ENCODE measurements at regions not wholly inside any gene's neighbourhood (a gene's known extent, or its start where the extent isn't known, plus 50 kb on each side); places are given as distances from the start of the nearest gene placed in this dataset.
A peak's percentile ranks its signal among the peaks of the same experiment; 100 is the strongest.

GRCh38 chr4:37502070-37502469 is 184.1 kb downstream of the RELL1 start:
- no peak for DNase-seq

More at GRCh38 chr4:37502070-37502469, 184.1 kb downstream of the RELL1 start:
- H4K91ac ChIP-seq (ENCODE audit: low read length), result peak overlapping the region; percentile 8
- no peak overlapping the region for H2BK120ac ChIP-seq (ENCODE audit: low read depth, low read length)
- no peak overlapping the region for H2BK12ac ChIP-seq (ENCODE audit: low read length in 2 of 2)
- H4K8ac ChIP-seq (ENCODE audit: low read length), result no peak overlapping the region
- no peaks in the 10 kb centered on the region for H3K9me3 ChIP-seq (ENCODE audit: control insufficient read depth, low read length)
- H3K4ac ChIP-seq (ENCODE audit: low read depth in 1 of 2, low read length in 2 of 2), result no peak overlapping the region
- no peak overlapping the region for H3K4me3 ChIP-seq (ENCODE audit: insufficient read depth in 1 of 2, low read depth in 1 of 2, low read length in 2 of 2)
- WGBS, result 89% methylated on average over 8 of the region's 8 CpGs
- H2AFZ ChIP-seq (ENCODE audit: low read depth, low read length), result no peak overlapping the region
- no peak overlapping the region for H3K18ac ChIP-seq (ENCODE audit: low read depth in 1 of 2, low read length in 2 of 2)
- H3K36me3 ChIP-seq (ENCODE audit: control insufficient read depth in 1 of 2, insufficient read depth in 2 of 2, low read depth in 1 of 2, low read length in 2 of 2), result no peaks in the 10 kb centered on the region
- no peaks in the 10 kb centered on the region for H3K27me3 ChIP-seq (ENCODE audit: control insufficient read depth in 1 of 2, insufficient read depth in 1 of 2, low read length in 2 of 2)
- H3K9ac ChIP-seq (ENCODE audit: low read length), result no peak overlapping the region
- no peak overlapping the region for H3K27ac ChIP-seq (ENCODE audit: low read length, poor library complexity, severe bottlenecking)
- no peak overlapping the region for H3K14ac ChIP-seq (ENCODE audit: low read length in 2 of 2)
- no peak overlapping the region for H3K23ac ChIP-seq (ENCODE audit: low read length in 2 of 2)
- H2AK5ac ChIP-seq (ENCODE audit: low read length, severe bottlenecking), result no peak overlapping the region
- H3K4me2 ChIP-seq (ENCODE audit: low read length, poor library complexity, severe bottlenecking), result no peak overlapping the region
- no peaks in the 10 kb centered on the region for H3K79me1 ChIP-seq (replicated peaks; ENCODE audit: low read length, poor library complexity, severe bottlenecking)
- H3K4me1 ChIP-seq (ENCODE audit: control insufficient read depth, insufficient read depth, low read depth, low read length), result no peaks in the 10 kb centered on the region
- H2BK5ac ChIP-seq (ENCODE audit: low read depth, low read length, poor library complexity, severe bottlenecking), result no peak overlapping the region
- no peak overlapping the region for H2BK15ac ChIP-seq (ENCODE audit: low read depth, poor library complexity, severe bottlenecking)

Data from mesenchymal stem cell (in vitro differentiated cells and primary cell).